ENCODE measurements at regions not wholly inside any gene's neighbourhood (a gene's known extent, or its start where the extent isn't known, plus 50 kb on each side); places are given as distances from the start of the nearest gene placed in this dataset.

DNA sequence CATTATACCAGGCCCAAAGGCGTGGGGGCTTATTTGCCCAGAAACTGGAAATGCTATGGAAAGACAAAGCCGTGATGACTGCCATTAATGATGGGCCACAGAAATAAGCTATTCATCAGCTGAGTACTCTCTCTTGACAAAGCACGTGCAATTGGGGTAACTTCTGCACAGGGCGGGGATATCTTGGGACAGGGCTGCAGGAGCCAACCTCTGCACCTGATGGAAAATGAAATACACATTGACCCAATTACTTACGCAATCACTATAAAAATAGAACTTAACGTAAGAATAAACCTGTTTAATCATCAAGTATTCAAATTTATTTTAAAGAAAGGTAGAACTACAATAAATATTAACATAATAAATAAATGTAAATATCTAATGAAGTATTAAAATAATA lies 180.1 kb upstream of the NTF3 start:
- TF ChIP-seq YY1 (IDR thresholded peaks at IDR 0.05; ENCODE audit: insufficient read depth, insufficient read length) (no peak), ZNF274 (IDR thresholded peaks at IDR 0.05; ENCODE audit: low read depth, low read length) (no peak)
